Thoracic aorta (tissue), 2 donors: ENCODE measurements at regions not wholly inside any gene's neighbourhood (a gene's known extent, or its start where the extent isn't known, plus 50 kb on each side); places are given as distances from the start of the nearest gene placed in this dataset.

Source experiments
- ATAC-seq: fragments of 150-250 bp; one replicate; pipeline ENCODE4 v1.8.0; 2017; ENCODE audit warnings: low read depth; ENCODE audit not compliant: insufficient number of reproducible peaks, low FRiP score
- DNase-seq: peaks from one replicate; pipeline ENCODE4 v3.0.0-alpha.2; 2020; ENCODE audit warnings: low spot score
- H3K27ac ChIP-seq, 2 donors: fragments of 200-600 bp; sonication (generic); 1 replicate in 1 of 2; 2 replicates in 1 of 2; pipeline ENCODE4 v1.5.1; 2016; ENCODE audit warnings: mild to moderate bottlenecking in 2 of 2, moderate library complexity in 2 of 2
- H3K27me3 ChIP-seq: fragments of 200-600 bp; sonication (generic); replicated peaks from 2 replicates; pipeline ENCODE4 v1.6.0; 2016; ENCODE audit warnings: mild to moderate bottlenecking; ENCODE audit not compliant: insufficient read depth
- H3K36me3 ChIP-seq: fragments of 200-600 bp; sonication (generic); one replicate; pipeline ENCODE4 v1.5.1; 2016
- H3K4me1 ChIP-seq, 2 donors: fragments of 200-600 bp; sonication (generic); 1 replicate in 1 of 2; 2 replicates in 1 of 2; pipeline versions ENCODE4 v1.5.1 to v1.6.0; 2016; ENCODE audit warnings: low read depth in 2 of 2, mild to moderate bottlenecking in 1 of 2; ENCODE audit not compliant: control insufficient read depth in 1 of 2
- H3K4me3 ChIP-seq: fragments of 200-600 bp; sonication (generic); 2 replicates; pipeline ENCODE4 v1.5.1; 2016; ENCODE audit warnings: mild to moderate bottlenecking
- H3K9me3 ChIP-seq: fragments of 200-600 bp; sonication (generic); 2 replicates; pipeline ENCODE4 v1.5.1; 2016
- CTCF ChIP-seq: fragments of 200-600 bp; sonication (generic); IDR thresholded peaks from one replicate; pipeline ENCODE4 v1.5.1; 2019; ENCODE audit warnings: antibody characterized with exemption

- no peaks in the 10 kb centered on the region for H3K4me1 ChIP-seq
- H3K27ac ChIP-seq, result no peak overlapping the region
- H3K27me3 ChIP-seq, result no peaks in the 10 kb centered on the region
- TF ChIP-seq CTCF, result no peak
- no peak for ATAC-seq
- no peaks in the 10 kb centered on the region for H3K36me3 ChIP-seq
- peaks cover 3% of the 10 kb centered on the region for H3K9me3 ChIP-seq
- no peak for DNase-seq
- no peak overlapping the region for H3K4me3 ChIP-seq
These were observed 113.9 kb upstream of the PRSS58 start for GRCh38 chr7:142371586-142372377.

GRCh38 chr7:142365410-142365842 lies 107.6 kb upstream of the PRSS58 start:
- TF ChIP-seq CTCF, result no peak
- no peaks in the 10 kb centered on the region for H3K4me1 ChIP-seq
- DNase-seq (no peak), ATAC-seq (no peak)
- H3K27me3 ChIP-seq, result no peaks in the 10 kb centered on the region
- H3K36me3 ChIP-seq, result no peaks in the 10 kb centered on the region
- peaks cover 3% of the 10 kb centered on the region for H3K9me3 ChIP-seq
- no peak overlapping the region for H3K4me3 ChIP-seq
- no peak overlapping the region for H3K27ac ChIP-seq

- Histone ChIP-seq H3K27ac (no peak overlapping the region), H3K4me1 (no peaks in the 10 kb centered on the region), H3K36me3 (no peaks in the 10 kb centered on the region), H3K27me3 (no peaks in the 10 kb centered on the region), H3K4me3 (no peak overlapping the region), H3K9me3 (peaks cover 3% of the 10 kb centered on the region)
- no peak for TF ChIP-seq CTCF
- no peak for ATAC-seq
- no peak for DNase-seq
These were observed 106.7 kb upstream of the PRSS58 start for GRCh38 chr7:142364551-142364950.

GRCh38 chr7:142362349-142362748 lies 104.5 kb upstream of the PRSS58 start:
- DNase-seq, result no peak
- no peak for ATAC-seq
- H3K27me3 ChIP-seq, result no peaks in the 10 kb centered on the region
- H3K27ac ChIP-seq, result no peak overlapping the region
- no peaks in the 10 kb centered on the region for H3K36me3 ChIP-seq
- TF ChIP-seq CTCF, result no peak
- no peaks in the 10 kb centered on the region for H3K4me1 ChIP-seq
- no peak overlapping the region for H3K4me3 ChIP-seq
- no peaks in the 10 kb centered on the region for H3K9me3 ChIP-seq

- no peaks in the 10 kb centered on the region for H3K27me3 ChIP-seq
- no peak for ATAC-seq
- H3K36me3 ChIP-seq, result no peaks in the 10 kb centered on the region
- no peak overlapping the region for H3K27ac ChIP-seq
- H3K4me1 ChIP-seq, result no peaks in the 10 kb centered on the region
- DNase-seq, result no peak
- no peak for TF ChIP-seq CTCF
- H3K4me3 ChIP-seq, result no peak overlapping the region
- H3K9me3 ChIP-seq, result no peaks in the 10 kb centered on the region
These were observed 101.9 kb upstream of the PRSS58 start for GRCh38 chr7:142359694-142360279.
